Kidney tubule cell (primary cell): ENCODE measurements at regions not wholly inside any gene's neighbourhood (a gene's known extent, or its start where the extent isn't known, plus 50 kb on each side); places are given as distances from the start of the nearest gene placed in this dataset.
A peak's percentile ranks its signal among the peaks of the same experiment; 100 is the strongest.

Source experiments
- DNase-seq: peaks from one replicate; pipeline ENCODE4 v3.0.0-alpha.2; 2018; ENCODE audit warnings: low spot score

- DNase-seq = peak; percentile 70
Observed at GRCh38 chr13:109593230-109593629, 193.2 kb downstream of the IRS2 start.

GRCh38 chr13:109592770-109593169 is 193.6 kb downstream of the IRS2 start:
- no peak for DNase-seq

GRCh38 chr13:109587689-109588088 is 198.7 kb downstream of the IRS2 start:
- DNase-seq = no peak

GRCh38 chr13:109586509-109587346 is 199.7 kb downstream of the IRS2 start:
- DNase-seq = no peak

GRCh38 chr13:109584844-109585361 is 201.5 kb downstream of the IRS2 start:
- DNase-seq = no peak

GRCh38 chr13:109577191-109577700 is 209.1 kb downstream of the IRS2 start:
- DNase-seq = no peak

- no peak for DNase-seq
Observed at GRCh38 chr13:109576331-109576813, 210.0 kb downstream of the IRS2 start.

- no peak for DNase-seq
Observed at GRCh38 chr13:109575821-109576220, 210.6 kb downstream of the IRS2 start.

- DNase-seq = no peak
Observed at GRCh38 chr13:109572389-109572788, 214.0 kb downstream of the IRS2 start.

GRCh38 chr13:109569958-109570711 is 216.2 kb downstream of the IRS2 start:
- DNase-seq = no peak

GRCh38 chr13:109568339-109568818 is 218.0 kb downstream of the IRS2 start:
- DNase-seq = no peak

GRCh38 chr13:109567315-109567714 is 219.1 kb downstream of the IRS2 start:
- DNase-seq = no peak

GRCh38 chr13:109565877-109566276 is 220.5 kb downstream of the IRS2 start:
- no peak for DNase-seq

- DNase-seq = no peak
Observed at GRCh38 chr13:109548374-109548773, 238.0 kb downstream of the IRS2 start.

- no peak for DNase-seq
Observed at GRCh38 chr13:109547942-109548341, 238.4 kb downstream of the IRS2 start.

- no peak for DNase-seq
Observed at GRCh38 chr13:109545931-109546330, 240.5 kb downstream of the IRS2 start.

- DNase-seq = no peak
Observed at GRCh38 chr13:109541081-109541480, 245.3 kb downstream of the IRS2 start.

- no peak for DNase-seq
Observed at GRCh38 chr13:109537584-109537983, 248.8 kb downstream of the IRS2 start.

- no peak for DNase-seq
Observed at GRCh38 chr13:109533350-109533749, 253.0 kb downstream of the IRS2 start.

GRCh38 chr13:109529964-109530363 is 256.4 kb downstream of the IRS2 start:
- DNase-seq = no peak

- DNase-seq = no peak
Observed at GRCh38 chr13:109521719-109522118, 264.7 kb downstream of the IRS2 start.

GRCh38 chr13:109517517-109517916 is 268.9 kb downstream of the IRS2 start:
- DNase-seq = no peak

- no peak for DNase-seq
Observed at GRCh38 chr13:109516186-109516585, 270.2 kb downstream of the IRS2 start.
